Endothelial cell of umbilical vein (primary cell): ENCODE measurements at regions not wholly inside any gene's neighbourhood (a gene's known extent, or its start where the extent isn't known, plus 50 kb on each side); places are given as distances from the start of the nearest gene placed in this dataset.

Experiments used
- BruUV-seq: library from RNA; stranded (reverse); fragments of 400-500 nt; replicated peaks from 2 replicates; lab custom pipeline; 2021; lab: Mats Ljungman, UMichigan
- CTCF ChIA-PET: fragments of 300-600, 350-600 bp; sonication (Branson Sonifier 250); formaldehyde crosslinking; loops from one replicate; lab custom pipeline; 2021; ENCODE audit warnings: antibody characterized with exemption, inconsistent platforms; lab: Charles Lee
- POLR2A ChIA-PET: fragments of 300-600, 350-600 bp; sonication (Branson Sonifier 250); formaldehyde crosslinking; loops from one replicate; lab custom pipeline; 2021; ENCODE audit warnings: antibody characterized with exemption, inconsistent platforms; lab: Charles Lee
- DNase-seq: peaks from one replicate; pipeline ENCODE4 v3.0.0-alpha.2; 2011; ENCODE audit warnings: low read depth, low spot score
- FAIRE-seq: peaks from 2 replicates; lab custom pipeline; 2011; peaks lifted over from hg19 to GRCh38; lab: Jason Lieb, UNC
- H2AFZ ChIP-seq: 2 replicates; pipeline ENCODE4 v1.6.0; 2012; ENCODE audit warnings: low read depth, low read length, control low read depth, inconsistent platforms
- H3K27ac ChIP-seq: 2 replicates; pipeline ENCODE4 v1.5.1; 2011; ENCODE audit warnings: low read depth, mild to moderate bottlenecking, control low read depth, low read length, moderate library complexity; ENCODE audit not compliant: insufficient read depth
- H3K27me3 ChIP-seq, 2 experiments: 2 replicates each; pipeline versions ENCODE4 v1.6.0 to v1.6.1; 2011; ENCODE audit warnings: low read length in 2 of 2, mixed read lengths in 1 of 2; ENCODE audit not compliant: control insufficient read depth in 2 of 2, insufficient read depth in 2 of 2
- H3K36me3 ChIP-seq, 2 experiments: 2 replicates in 1 of 2; 3 replicates in 1 of 2; pipeline ENCODE4 v1.5.1; 2011; ENCODE audit warnings: low read length in 2 of 2, mild to moderate bottlenecking in 1 of 2, moderate library complexity in 1 of 2; ENCODE audit not compliant: control insufficient read depth in 2 of 2, insufficient read depth in 2 of 2; ENCODE audit errors: extremely low read depth in 1 of 2
- H3K4me1 ChIP-seq: 3 replicates; pipeline ENCODE4 v1.5.1; 2011; ENCODE audit warnings: mild to moderate bottlenecking, low read length; ENCODE audit not compliant: control insufficient read depth, insufficient read depth; ENCODE audit errors: extremely low read depth
- H3K4me2 ChIP-seq: 2 replicates; pipeline ENCODE4 v1.6.1; 2011; ENCODE audit warnings: low read length, control low read depth, mixed read lengths; ENCODE audit not compliant: insufficient read depth
- H3K4me3 ChIP-seq, 3 experiments: fragments of 200-600 bp in 1 of 3; sonication (generic), shearing (Covaris generic) in 1 of 3; replicated peaks in 1 of 3; 2 replicates each; pipeline ENCODE4 v1.5.1; 2011 to 2016; ENCODE audit warnings: control low read depth in 3 of 3, low read length in 3 of 3, mild to moderate bottlenecking in 2 of 3, inconsistent platforms in 1 of 3, low read depth in 1 of 3, moderate library complexity in 1 of 3; ENCODE audit not compliant: insufficient read depth in 1 of 3
- H3K79me2 ChIP-seq: 2 replicates; pipeline ENCODE4 v1.6.0; 2012; ENCODE audit warnings: low read length, inconsistent platforms; ENCODE audit not compliant: control insufficient read depth, insufficient read depth
- H3K9ac ChIP-seq: replicated peaks from 2 replicates; pipeline ENCODE3; 2011; ENCODE audit warnings: low read length, control low read depth; ENCODE audit not compliant: insufficient read depth; ENCODE audit errors: extremely low read depth
- H3K9me1 ChIP-seq: replicated peaks from 3 replicates; pipeline ENCODE4 v1.6.0; 2011; ENCODE audit warnings: mild to moderate bottlenecking, low read length; ENCODE audit not compliant: control insufficient read depth, insufficient read depth; ENCODE audit errors: extremely low read depth
- H3K9me3 ChIP-seq: replicated peaks from 2 replicates; pipeline ENCODE4 v1.5.1; 2012; ENCODE audit warnings: low read length, inconsistent platforms; ENCODE audit not compliant: control insufficient read depth, insufficient read depth
- H4K20me1 ChIP-seq: replicated peaks from 2 replicates; pipeline ENCODE3; 2011; ENCODE audit warnings: mild to moderate bottlenecking, low read length; ENCODE audit not compliant: control insufficient read depth, insufficient read depth; ENCODE audit errors: extremely low read depth
- CTCF ChIP-seq, 2 donors: IDR thresholded peaks; 1 replicate in 1 of 2; 2 replicates in 1 of 2; pipeline ENCODE4 v1.5.1; 2011; ENCODE audit warnings: low read length in 2 of 2, mild to moderate bottlenecking in 2 of 2, moderate library complexity in 2 of 2, control low read depth in 1 of 2, inconsistent platforms in 1 of 2, low read depth in 1 of 2; ENCODE audit not compliant: insufficient read depth in 1 of 2; ENCODE audit errors: extremely low read depth in 1 of 2
- EZH2 ChIP-seq: IDR thresholded peaks from 2 replicates; pipeline ENCODE4 v1.6.1; 2012; ENCODE audit warnings: borderline replicate concordance, low read depth, mild to moderate bottlenecking, moderate library complexity, low read length, inconsistent platforms; ENCODE audit not compliant: severe bottlenecking
- FOS ChIP-seq: IDR thresholded peaks from 2 replicates; pipeline ENCODE4 v1.6.1; 2011; ENCODE audit warnings: mild to moderate bottlenecking, low read length, moderate library complexity, borderline replicate concordance; ENCODE audit not compliant: insufficient read depth
- GATA2 ChIP-seq: IDR thresholded peaks from 2 replicates; pipeline ENCODE4 v1.7.0; 2011; ENCODE audit warnings: low read depth, mild to moderate bottlenecking, moderate library complexity, mixed read lengths, low read length; ENCODE audit not compliant: insufficient read length, insufficient read depth
- JUN ChIP-seq: IDR thresholded peaks from 2 replicates; pipeline ENCODE4 v1.6.1; 2011; ENCODE audit warnings: borderline replicate concordance, low read depth; ENCODE audit not compliant: insufficient read length, insufficient read depth
- MAX ChIP-seq: IDR thresholded peaks from 2 replicates; pipeline ENCODE4 v1.6.1; 2011; ENCODE audit not compliant: insufficient read depth, insufficient read length
- POLR2A ChIP-seq: IDR thresholded peaks from 2 replicates; pipeline ENCODE4 v1.6.1; 2012; ENCODE audit warnings: low read depth, mild to moderate bottlenecking, control low read depth, low read length
- POLR2AphosphoS5 ChIP-seq: IDR thresholded peaks from 2 replicates; pipeline ENCODE4 v1.6.1; 2012; ENCODE audit warnings: low read depth, mild to moderate bottlenecking, control low read depth, low read length, moderate library complexity; ENCODE audit not compliant: insufficient read depth
- dilution Hi-C: fragments of 300-500 bp; cut with MboI; formaldehyde crosslinking; loops from one replicate; pipeline ENCODE4 v1.15.0; 2019; ENCODE audit warnings: low sequenced_read_pairs; ENCODE audit not compliant: extremely low pct_ligation_motif_present
- intact Hi-C: fragments of 100-400 bp; cut with micrococcal nuclease; formaldehyde crosslinking; loops from one replicate; pipeline ENCODE4 v1.10.0; 2022

- H3K9ac ChIP-seq, result no peak overlapping the region
- dilution Hi-C loops, result no loop called here
- no peak for FAIRE-seq
Measured at GRCh38 chr4:178233906-178234305, 791.7 kb upstream of the AGA start.

GRCh38 chr4:178240891-178241290, 798.7 kb upstream of the AGA start:
- dilution Hi-C loops (no loop called here), intact Hi-C loops (no loop called here)
- Histone ChIP-seq H2AFZ (no peak overlapping the region), H3K36me3 (no peaks in the 10 kb centered on the region), H3K9me3 (peaks cover 3% of the 10 kb centered on the region), H3K4me3 (no peak overlapping the region), H4K20me1 (no peaks in the 10 kb centered on the region), H3K9me1 (no peaks in the 10 kb centered on the region), H3K4me2 (no peak overlapping the region), H3K27ac (no peak overlapping the region), H3K9ac (no peak overlapping the region), H3K27me3 (no peaks in the 10 kb centered on the region), H3K79me2 (no peaks in the 10 kb centered on the region), H3K4me1 (no peaks in the 10 kb centered on the region)
- FAIRE-seq, result no peak
- DNase-seq, result no peak
- ChIA-PET POLR2A (no interaction called here), CTCF (no interaction called here)
- BruUV-seq, result no TSS peak
- TF ChIP-seq CTCF (IDR thresholded peaks at IDR 0.05; ENCODE audit: extremely low read depth in 1 of 2, insufficient read depth in 1 of 2, low read depth in 1 of 2, low read length in 2 of 2) (no peak), POLR2A (no peak), JUN (no peak), FOS (no peak), GATA2 (no peak), POLR2AphosphoS5 (no peak)

More at GRCh38 chr4:178233906-178234305, 791.7 kb upstream of the AGA start:
- Histone ChIP-seq H3K9me3 (no peaks in the 10 kb centered on the region), H3K27ac (no peak overlapping the region), H3K4me3 (no peak overlapping the region), H3K4me2 (no peak overlapping the region), H3K4me1 (no peaks in the 10 kb centered on the region), H3K36me3 (no peaks in the 10 kb centered on the region), H3K9me1 (no peaks in the 10 kb centered on the region), H4K20me1 (no peaks in the 10 kb centered on the region), H3K27me3 (no peaks in the 10 kb centered on the region), H3K79me2 (no peaks in the 10 kb centered on the region), H2AFZ (no peak overlapping the region)
- ChIA-PET POLR2A (no interaction called here), CTCF (no interaction called here)
- TF ChIP-seq GATA2, result no peak
- no peak for TF ChIP-seq FOS
- no peak for TF ChIP-seq POLR2AphosphoS5
- no peak for TF ChIP-seq JUN
- TF ChIP-seq MAX, result no peak
- no peak for TF ChIP-seq EZH2
- intact Hi-C loops, result no loop called here
- no peak for DNase-seq
- BruUV-seq, result no TSS peak
